ENCODE measurements at regions not wholly inside any gene's neighbourhood (a gene's known extent, or its start where the extent isn't known, plus 50 kb on each side); places are given as distances from the start of the nearest gene placed in this dataset.
"Not testable (repeated sequence)": the region's sequence is repeated elsewhere in the genome, so short reads cannot be mapped to it uniquely, and the experiment has no call there.

DNA sequence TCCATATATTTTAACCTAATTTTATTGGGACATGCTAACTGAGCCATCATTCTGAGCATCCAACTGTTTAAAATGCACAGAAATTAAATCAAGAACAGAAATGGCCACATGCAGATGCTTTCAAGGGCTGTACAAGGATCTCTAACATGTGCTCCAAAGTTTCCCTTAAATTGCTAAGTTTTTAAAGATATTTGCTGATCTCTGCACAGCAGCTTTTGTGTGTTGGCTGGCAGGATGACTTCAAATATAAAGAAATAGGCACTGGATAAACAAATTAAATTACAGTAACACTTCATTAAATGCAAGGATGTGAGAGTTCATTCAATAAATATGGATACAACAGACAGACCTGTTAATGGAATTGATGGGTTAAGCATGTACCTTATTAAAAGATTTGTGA, 148.0 kb upstream of the MEOX2 start:
- Mint-ChIP-seq H3K9me3 (no peaks in the 10 kb centered on the region), H3K4me1 (ENCODE audit: low read depth in 2 of 2) (no peaks in the 10 kb centered on the region), H3K27ac (no peak overlapping the region), H3K27me3 (no peaks in the 10 kb centered on the region), H3K36me3 (no peaks in the 10 kb centered on the region), H3K4me3 (no peak overlapping the region)
- no peak for DNase-seq (ENCODE audit: low spot score)
- ATAC-seq = no peak

GRCh38 chr7:15832996-15833395, 146.5 kb upstream of the MEOX2 start:
- no peaks in the 10 kb centered on the region for H3K4me1 Mint-ChIP-seq (ENCODE audit: low read depth in 2 of 2)
- H3K4me3 Mint-ChIP-seq = no peak overlapping the region
- DNase-seq (ENCODE audit: low spot score) (no peak), ATAC-seq (no peak)
- H3K36me3 Mint-ChIP-seq = no peaks in the 10 kb centered on the region
- no peaks in the 10 kb centered on the region for H3K27me3 Mint-ChIP-seq
- H3K9me3 Mint-ChIP-seq = no peaks in the 10 kb centered on the region
- no peak overlapping the region for H3K27ac Mint-ChIP-seq

- Mint-ChIP-seq H3K27ac (no peak overlapping the region), H3K27me3 (no peaks in the 10 kb centered on the region), H3K36me3 (no peaks in the 10 kb centered on the region), H3K4me1 (ENCODE audit: low read depth in 2 of 2) (no peaks in the 10 kb centered on the region), H3K9me3 (peaks cover 5% of the 10 kb centered on the region), H3K4me3 (no peak overlapping the region)
- no peak for ATAC-seq
- DNase-seq (ENCODE audit: low spot score) = no peak
Measured at GRCh38 chr7:15831606-15832005, 145.1 kb upstream of the MEOX2 start.

- no peak overlapping the region for H3K27ac Mint-ChIP-seq
Measured at GRCh38 chr7:15829691-15830090, 143.2 kb upstream of the MEOX2 start.

GRCh38 chr7:15828881-15829280, 142.4 kb upstream of the MEOX2 start:
- Mint-ChIP-seq H3K27ac (no peak overlapping the region), H3K4me1 (ENCODE audit: low read depth in 2 of 2) (no peaks in the 10 kb centered on the region)

More at GRCh38 chr7:15829691-15830090, 143.2 kb upstream of the MEOX2 start:
- H3K36me3 Mint-ChIP-seq = no peaks in the 10 kb centered on the region
- ATAC-seq = no peak
- no peaks in the 10 kb centered on the region for H3K4me1 Mint-ChIP-seq (ENCODE audit: low read depth in 2 of 2)
- DNase-seq (ENCODE audit: low spot score) = no peak
- no peak overlapping the region for H3K4me3 Mint-ChIP-seq
- no peaks in the 10 kb centered on the region for H3K27me3 Mint-ChIP-seq
- peaks cover 8% of the 10 kb centered on the region for H3K9me3 Mint-ChIP-seq

DNA sequence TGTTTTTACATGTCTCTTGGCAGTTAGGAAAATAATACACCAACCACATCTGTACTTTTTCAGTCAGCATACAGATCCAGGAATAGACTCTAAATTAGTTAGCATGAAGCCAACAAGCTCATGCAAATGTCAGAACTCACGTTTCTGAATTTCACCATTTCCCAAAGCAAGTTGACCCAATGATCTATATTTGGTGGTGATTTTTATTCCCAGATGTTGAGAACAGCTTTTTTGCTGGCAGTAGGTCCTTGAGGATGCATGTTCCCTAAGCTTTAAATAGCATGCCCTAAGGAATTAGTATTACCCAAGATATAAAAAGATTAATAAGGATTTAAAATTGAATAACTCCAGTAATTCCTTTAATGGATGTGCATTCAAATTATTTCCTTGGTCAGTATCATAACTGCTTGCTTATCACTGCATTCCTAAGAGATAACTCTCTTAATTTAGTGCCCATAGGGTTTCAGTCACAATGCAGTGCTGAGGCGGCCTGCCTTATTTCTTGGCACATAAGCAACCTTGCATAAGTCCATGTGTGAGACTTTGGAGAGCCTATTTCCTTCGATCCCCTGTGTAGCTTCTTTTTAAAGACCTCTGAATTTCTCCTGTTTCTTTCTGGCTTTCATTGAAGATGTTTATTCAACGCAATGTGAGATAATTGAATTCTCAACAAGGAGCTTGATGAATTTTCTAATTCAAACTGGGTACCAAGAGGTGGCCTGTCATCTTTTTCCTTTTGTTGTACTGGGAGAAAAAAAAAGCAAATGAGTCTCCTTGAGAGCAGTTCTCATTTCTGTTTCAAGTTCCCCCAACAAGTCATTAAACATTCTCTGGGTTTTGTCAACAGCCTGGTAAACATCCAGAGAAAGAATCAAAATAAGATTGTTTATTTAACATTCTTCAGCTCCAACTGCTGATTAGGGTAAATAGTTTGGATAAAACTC, 135.3 kb upstream of the MEOX2 start:
- no peak for ATAC-seq
- no peaks in the 10 kb centered on the region for H3K36me3 Mint-ChIP-seq
- peaks cover 16% of the 10 kb centered on the region for H3K9me3 Mint-ChIP-seq
- H3K27me3 Mint-ChIP-seq = no peaks in the 10 kb centered on the region
- DNase-seq (ENCODE audit: low spot score) = no peak
- no peaks in the 10 kb centered on the region for H3K4me1 Mint-ChIP-seq (ENCODE audit: low read depth in 2 of 2)
- no peak overlapping the region for H3K4me3 Mint-ChIP-seq
- no peak overlapping the region for H3K27ac Mint-ChIP-seq

More at GRCh38 chr7:15828881-15829280, 142.4 kb upstream of the MEOX2 start:
- no peaks in the 10 kb centered on the region for H3K27me3 Mint-ChIP-seq
- no peak overlapping the region for H3K4me3 Mint-ChIP-seq
- H3K9me3 Mint-ChIP-seq = peaks cover 8% of the 10 kb centered on the region
- H3K36me3 Mint-ChIP-seq = no peaks in the 10 kb centered on the region
- DNase-seq (ENCODE audit: low spot score) (no peak), ATAC-seq (no peak)

DNA sequence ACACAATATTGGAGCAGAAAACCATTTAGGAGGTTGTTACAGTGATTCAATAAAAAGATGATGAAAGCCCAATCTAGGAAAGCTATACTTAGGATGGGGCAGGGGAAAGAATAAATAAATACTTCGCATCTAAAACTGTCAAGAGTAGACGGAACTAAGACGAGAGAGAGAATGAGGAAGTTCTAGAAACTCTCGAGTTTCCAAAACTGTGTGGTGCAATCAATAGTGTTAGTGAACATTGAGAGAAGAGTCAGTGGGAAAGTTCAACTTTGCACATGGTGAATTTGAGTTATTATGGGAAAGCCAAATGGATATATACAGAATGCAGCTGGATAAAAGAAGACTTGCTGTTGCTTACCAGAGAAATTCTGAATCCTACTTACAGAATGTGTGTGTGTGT, 133.8 kb upstream of the MEOX2 start:
- Mint-ChIP-seq H3K27ac (no peak overlapping the region), H3K36me3 (no peaks in the 10 kb centered on the region), H3K9me3 (peaks cover 19% of the 10 kb centered on the region), H3K27me3 (no peaks in the 10 kb centered on the region), H3K4me1 (ENCODE audit: low read depth in 2 of 2) (no peaks in the 10 kb centered on the region), H3K4me3 (no peak overlapping the region)
- ATAC-seq = no peak
- DNase-seq (ENCODE audit: low spot score) = no peak

GRCh38 chr7:15816835-15817426, 130.4 kb upstream of the MEOX2 start:
- H3K27ac Mint-ChIP-seq = no peak overlapping the region
- H3K27me3 Mint-ChIP-seq = no peaks in the 10 kb centered on the region
- no peak overlapping the region for H3K4me3 Mint-ChIP-seq
- no peaks in the 10 kb centered on the region for H3K4me1 Mint-ChIP-seq (ENCODE audit: low read depth in 2 of 2)
- DNase-seq (ENCODE audit: low spot score) (no peak), ATAC-seq (no peak)
- peaks cover 24% of the 10 kb centered on the region for H3K9me3 Mint-ChIP-seq
- no peaks in the 10 kb centered on the region for H3K36me3 Mint-ChIP-seq

DNA sequence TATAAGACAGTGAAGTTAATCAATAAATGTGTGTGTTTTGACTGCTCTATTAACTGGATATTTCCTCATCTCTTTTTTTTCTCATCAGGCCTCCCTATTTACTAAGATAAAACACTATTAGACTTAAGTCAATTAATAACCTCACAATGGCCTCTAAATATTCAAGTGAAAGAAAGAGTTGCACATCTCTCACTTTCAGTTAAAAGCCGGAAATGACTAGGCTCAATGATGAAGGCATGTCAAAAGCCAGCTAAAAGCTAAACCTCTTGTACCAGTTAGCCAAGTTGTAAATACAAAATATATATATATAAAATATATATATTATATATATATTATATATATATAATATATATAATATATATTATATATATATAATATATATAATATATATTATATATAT, 127.0 kb upstream of the MEOX2 start:
- H3K4me1 Mint-ChIP-seq (ENCODE audit: low read depth in 2 of 2) = no peaks in the 10 kb centered on the region
- no peaks in the 10 kb centered on the region for H3K27me3 Mint-ChIP-seq
- H3K9me3 Mint-ChIP-seq = peaks cover 24% of the 10 kb centered on the region
- DNase-seq (ENCODE audit: low spot score) (no peak), ATAC-seq (no peak)
- H3K27ac Mint-ChIP-seq = no peak overlapping the region
- H3K36me3 Mint-ChIP-seq = no peaks in the 10 kb centered on the region
- H3K4me3 Mint-ChIP-seq = no peak overlapping the region

GRCh38 chr7:15810383-15810782, 123.9 kb upstream of the MEOX2 start:
- not testable (repeated sequence) for H3K4me1 Mint-ChIP-seq (ENCODE audit: low read depth in 2 of 2); H3K36me3 Mint-ChIP-seq; H3K4me3 Mint-ChIP-seq; DNase-seq (ENCODE audit: low spot score); H3K27me3 Mint-ChIP-seq; H3K27ac Mint-ChIP-seq; ATAC-seq
- H3K9me3 Mint-ChIP-seq = peaks cover 22% of the 10 kb centered on the region

DNA sequence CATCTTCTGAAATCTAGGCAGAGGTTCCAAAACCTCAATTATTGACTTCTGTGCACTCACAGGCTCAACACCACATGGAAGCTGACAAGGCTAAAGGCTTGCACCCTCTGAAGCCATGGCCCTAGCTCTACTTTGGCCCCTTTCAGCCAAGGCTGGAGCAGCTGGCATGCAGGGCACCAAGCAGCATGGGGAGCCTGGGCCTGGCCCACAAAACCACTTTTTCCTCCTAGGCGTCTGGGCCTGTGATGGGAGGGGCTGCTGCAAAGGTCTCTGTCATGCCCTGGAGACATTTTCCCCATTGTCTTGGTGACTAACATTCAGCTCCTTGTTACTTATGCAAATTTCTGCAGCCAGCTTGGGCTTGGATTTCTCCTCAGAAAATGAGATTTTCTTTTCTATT, 123.5 kb upstream of the MEOX2 start:
- H3K27me3 Mint-ChIP-seq = not testable (repeated sequence)

DNA sequence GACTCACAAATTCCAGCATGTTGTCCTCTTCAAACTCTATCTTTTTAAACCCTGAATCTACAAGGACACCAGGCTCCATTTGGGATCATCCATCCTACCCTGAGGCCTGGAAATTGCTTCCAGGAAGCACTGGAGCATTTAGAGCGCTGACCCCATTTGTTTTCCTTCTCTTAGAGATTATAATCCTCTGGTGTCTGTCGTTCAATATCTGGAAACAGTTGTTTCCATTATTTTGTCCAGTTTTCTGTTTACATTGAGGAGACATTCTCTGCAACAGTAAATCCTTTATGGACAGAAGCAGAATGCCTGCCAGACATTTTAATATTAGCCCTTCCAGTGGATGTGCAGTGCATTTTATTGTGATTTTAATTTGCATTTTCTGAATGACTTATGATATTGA, 119.4 kb upstream of the MEOX2 start:
- H3K36me3 Mint-ChIP-seq = no peaks in the 10 kb centered on the region
- peaks cover 21% of the 10 kb centered on the region for H3K9me3 Mint-ChIP-seq
- H3K27ac Mint-ChIP-seq = no peak overlapping the region
- H3K4me3 Mint-ChIP-seq = no peak overlapping the region
- H3K4me1 Mint-ChIP-seq (ENCODE audit: low read depth in 2 of 2) = no peaks in the 10 kb centered on the region
- DNase-seq (ENCODE audit: low spot score) (no peak), ATAC-seq (no peak)
- H3K27me3 Mint-ChIP-seq = no peaks in the 10 kb centered on the region

More for the DNA sequence above, 123.5 kb upstream of the MEOX2 start:
- not testable (repeated sequence) for H3K4me1 Mint-ChIP-seq (ENCODE audit: low read depth in 2 of 2); H3K27ac Mint-ChIP-seq; DNase-seq (ENCODE audit: low spot score); H3K36me3 Mint-ChIP-seq; H3K4me3 Mint-ChIP-seq; ATAC-seq
- H3K9me3 Mint-ChIP-seq = peaks cover 24% of the 10 kb centered on the region

DNA sequence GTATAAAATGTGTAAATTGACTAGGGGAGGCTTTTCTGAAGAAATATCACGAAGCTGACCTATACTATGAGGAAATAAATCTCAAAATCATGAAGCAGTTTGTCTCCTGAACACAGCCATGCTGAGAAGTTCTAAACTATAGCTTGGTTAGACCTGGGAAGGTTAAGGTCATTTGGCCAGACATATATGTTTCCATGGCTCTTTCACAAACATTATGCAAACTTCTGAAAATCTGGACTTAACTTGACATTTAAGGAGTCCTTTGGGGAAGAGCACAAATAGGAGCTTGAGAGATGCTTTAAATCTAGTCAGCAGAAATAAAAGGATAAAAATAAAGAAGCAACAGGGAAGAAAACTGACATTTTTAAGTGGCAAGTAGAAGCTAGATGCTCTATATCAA, 115.9 kb upstream of the MEOX2 start:
- ATAC-seq (no peak), DNase-seq (ENCODE audit: low spot score) (no peak)
- Mint-ChIP-seq H3K27me3 (no peaks in the 10 kb centered on the region), H3K4me3 (no peak overlapping the region), H3K36me3 (no peaks in the 10 kb centered on the region), H3K4me1 (ENCODE audit: low read depth in 2 of 2) (no peaks in the 10 kb centered on the region), H3K27ac (no peak overlapping the region), H3K9me3 (peaks cover 21% of the 10 kb centered on the region)

DNA sequence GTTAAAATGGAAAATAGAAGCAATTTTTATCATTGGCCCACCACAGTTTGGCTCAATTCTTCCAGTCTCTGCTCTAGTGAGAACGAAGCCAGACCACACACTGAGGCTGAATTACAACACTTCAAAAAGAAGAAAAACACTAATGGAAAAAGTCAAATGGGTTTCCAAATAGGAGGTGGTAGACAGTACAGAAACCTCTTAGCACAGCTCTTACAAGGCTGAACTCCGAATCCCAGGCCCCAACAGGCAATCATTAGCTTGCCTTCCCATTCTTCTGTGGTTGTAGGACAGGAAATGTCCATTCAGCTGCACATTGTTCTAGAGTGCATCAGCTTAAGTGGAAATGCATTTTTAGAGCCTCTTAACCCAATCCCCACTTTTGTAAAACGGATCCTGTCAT, 115.1 kb upstream of the MEOX2 start:
- Mint-ChIP-seq H3K9me3 (peaks cover 16% of the 10 kb centered on the region), H3K36me3 (no peaks in the 10 kb centered on the region), H3K27me3 (no peaks in the 10 kb centered on the region), H3K4me3 (no peak overlapping the region), H3K27ac (no peak overlapping the region), H3K4me1 (ENCODE audit: low read depth in 2 of 2) (no peaks in the 10 kb centered on the region)
- ATAC-seq (no peak), DNase-seq (ENCODE audit: low spot score) (no peak)
